ENCODE measurements at regions not wholly inside any gene's neighbourhood (a gene's known extent, or its start where the extent isn't known, plus 50 kb on each side); places are given as distances from the start of the nearest gene placed in this dataset.
"Not testable (repeated sequence)": the region's sequence is repeated elsewhere in the genome, so short reads cannot be mapped to it uniquely, and the experiment has no call there.

DNA sequence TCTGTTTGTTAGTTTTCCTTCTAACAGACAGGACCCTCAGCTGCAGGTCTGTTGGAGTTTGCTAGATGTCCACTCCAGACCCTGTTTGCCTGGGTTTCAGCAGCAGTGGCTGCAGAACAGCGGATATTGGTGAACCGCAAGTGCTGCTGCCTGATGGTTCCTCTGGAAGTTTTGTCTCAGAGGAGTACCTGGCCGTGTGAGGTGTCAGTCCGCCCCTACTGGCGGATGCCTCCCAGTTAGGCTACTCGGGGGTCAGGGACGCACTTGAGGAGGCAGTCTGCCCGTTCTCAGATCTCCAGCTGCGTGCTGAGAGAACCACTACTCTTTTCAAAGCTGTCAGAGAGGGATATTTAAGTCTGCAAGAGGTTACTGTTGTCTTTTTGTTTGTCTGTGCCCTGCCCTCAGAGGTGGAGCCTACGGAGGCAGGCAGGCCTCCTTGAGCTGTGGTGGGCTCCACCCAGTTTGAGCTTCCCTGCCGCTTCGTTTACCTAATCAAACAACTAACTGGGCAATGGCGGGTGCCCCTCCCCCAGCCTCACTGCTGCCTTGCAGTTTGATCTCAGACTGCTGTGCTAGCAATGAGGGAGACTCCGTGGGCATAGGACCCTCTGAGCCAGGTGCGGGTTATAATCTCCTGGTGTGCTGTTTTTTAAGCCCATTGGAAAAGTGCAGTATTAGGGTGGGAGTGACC lies 634.3 kb upstream of the CHD1 start:
- not testable (repeated sequence) for DNase-seq

DNA sequence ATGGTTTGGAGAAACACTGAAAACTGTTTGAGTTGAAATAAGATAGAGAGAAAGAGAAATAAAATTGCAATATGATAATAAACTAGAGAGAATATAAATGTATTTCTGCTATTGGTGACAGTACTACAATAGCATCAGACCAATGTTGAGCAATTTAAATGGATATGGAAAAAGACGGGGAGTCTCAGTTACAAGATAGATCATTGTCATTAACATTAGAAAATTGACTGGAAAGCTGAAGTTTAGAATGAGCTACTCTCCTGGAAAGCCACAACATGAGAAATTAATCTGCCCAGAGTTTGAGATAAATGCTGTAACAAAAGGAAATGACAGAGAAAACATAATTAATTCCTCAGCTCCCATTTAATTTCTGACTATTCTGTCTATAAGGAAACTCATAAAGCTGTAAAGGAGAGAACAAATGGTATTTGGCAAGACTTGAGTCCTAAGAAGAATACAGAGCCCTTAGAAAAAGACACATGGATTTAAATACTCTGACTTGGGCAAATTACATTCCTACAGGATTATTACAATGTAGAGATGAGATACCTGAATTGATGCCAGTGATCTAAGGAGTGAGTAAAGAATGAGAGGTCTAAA lies 624.5 kb upstream of the CHD1 start:
- DNase-seq, result no peak

DNA sequence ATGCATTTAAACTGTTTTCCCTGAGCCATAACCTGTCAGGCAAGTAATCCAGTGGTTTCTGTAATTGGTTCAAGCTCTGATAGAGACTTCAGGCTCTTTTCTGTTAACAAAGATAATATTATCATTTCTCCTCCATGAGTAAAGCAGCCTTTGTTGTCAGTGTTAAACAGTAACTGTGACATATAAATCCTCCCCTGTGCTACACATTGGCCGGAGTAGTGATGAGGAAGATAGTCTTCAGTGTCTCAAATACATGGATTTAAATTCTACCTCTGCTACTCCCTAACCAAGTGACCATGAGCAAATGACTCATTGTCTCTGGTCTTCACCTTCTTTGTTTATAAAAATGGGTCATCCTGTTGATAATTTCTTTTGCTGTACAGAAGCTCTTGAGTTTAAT lies 615.5 kb upstream of the CHD1 start:
- DNase-seq, result no peak

DNA sequence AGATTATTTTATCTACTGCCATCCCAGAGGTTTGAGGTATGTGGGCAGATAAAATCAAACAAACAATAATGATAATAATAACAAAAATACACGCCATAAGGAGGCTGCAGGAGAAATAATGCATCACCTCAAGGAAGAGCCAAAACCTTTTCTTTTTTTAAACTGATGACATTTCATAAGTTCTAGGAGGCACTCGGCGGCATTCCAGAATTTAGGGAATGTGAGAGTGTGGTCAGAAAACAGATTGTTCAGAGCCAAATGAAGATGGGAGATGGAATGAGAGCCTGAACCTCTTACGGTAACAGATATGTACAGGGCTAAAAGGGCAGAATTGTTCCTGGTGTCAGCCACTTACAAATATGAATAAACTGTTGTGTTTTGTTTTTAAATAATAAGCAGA lies 615.0 kb upstream of the CHD1 start:
- DNase-seq, result no peak

DNA sequence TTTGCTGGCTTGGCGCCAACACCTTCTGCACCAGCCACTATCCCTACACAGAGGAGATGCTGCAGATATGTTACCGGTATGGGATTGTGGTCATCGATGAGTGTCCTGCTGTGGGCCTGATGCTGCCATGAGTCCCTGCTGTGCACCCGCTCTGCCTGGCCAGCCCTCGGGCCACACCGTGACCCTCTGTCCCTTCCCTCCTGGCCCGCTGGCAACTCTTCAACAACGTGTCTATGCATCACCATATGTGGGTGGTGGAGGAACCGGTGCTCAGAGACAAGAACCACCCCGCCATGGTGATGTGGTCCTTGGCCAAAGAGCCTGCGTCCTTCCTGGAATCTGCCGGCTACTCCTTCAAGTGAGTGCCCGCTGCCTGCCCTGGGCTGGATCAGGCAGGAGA lies 605.4 kb upstream of the CHD1 start:
- not testable (repeated sequence) for DNase-seq

DNA sequence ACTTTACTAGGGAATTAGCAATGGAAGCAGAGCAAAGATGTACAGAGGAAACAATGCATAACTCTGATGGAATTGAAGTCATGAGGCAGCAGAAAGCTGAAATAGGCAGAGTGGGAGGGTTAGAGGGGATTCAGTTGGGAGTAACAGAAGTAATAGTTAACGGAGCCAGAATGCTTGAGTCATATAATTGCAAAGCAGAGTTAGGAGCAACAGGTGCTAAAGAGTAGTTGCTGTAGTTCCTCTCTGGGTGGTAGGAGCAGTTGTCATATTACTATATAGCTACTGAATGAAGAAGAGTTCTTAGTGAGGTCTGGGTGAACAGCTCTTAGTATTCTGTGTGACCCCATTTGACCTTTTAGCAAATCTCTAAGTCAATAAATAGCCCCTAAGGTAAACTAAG lies 592.9 kb upstream of the CHD1 start:
- not testable (repeated sequence) for DNase-seq

DNA sequence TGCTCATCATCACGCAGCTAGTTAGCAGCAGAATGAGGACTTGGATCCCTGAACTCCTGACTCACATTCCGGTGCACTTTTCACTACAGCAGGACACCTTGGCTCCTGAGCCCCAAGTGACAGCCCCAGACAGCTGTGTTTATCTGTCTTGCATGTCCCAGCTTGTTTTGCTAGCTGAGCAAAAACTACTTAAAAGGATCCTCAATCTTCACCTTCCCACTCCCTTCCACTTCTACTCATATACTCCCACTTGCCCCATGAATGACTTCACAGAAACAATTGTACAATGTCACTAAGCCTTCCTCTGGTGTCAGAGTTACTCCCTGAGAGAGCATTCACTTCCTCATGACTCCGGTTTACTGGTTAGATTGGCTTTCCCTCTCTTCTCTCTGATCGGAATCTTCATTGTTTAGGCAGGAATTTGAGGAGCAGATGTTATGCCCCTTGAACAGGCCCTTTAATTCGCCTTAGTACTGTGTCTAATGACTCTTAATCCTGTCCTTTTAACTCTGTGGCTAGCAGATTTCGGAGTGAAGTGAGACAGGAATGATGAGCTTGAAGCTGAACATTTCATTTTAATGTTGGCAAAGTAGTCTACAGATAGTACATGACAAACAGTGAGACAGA lies 587.2 kb upstream of the CHD1 start:
- not testable (repeated sequence) for DNase-seq

DNA sequence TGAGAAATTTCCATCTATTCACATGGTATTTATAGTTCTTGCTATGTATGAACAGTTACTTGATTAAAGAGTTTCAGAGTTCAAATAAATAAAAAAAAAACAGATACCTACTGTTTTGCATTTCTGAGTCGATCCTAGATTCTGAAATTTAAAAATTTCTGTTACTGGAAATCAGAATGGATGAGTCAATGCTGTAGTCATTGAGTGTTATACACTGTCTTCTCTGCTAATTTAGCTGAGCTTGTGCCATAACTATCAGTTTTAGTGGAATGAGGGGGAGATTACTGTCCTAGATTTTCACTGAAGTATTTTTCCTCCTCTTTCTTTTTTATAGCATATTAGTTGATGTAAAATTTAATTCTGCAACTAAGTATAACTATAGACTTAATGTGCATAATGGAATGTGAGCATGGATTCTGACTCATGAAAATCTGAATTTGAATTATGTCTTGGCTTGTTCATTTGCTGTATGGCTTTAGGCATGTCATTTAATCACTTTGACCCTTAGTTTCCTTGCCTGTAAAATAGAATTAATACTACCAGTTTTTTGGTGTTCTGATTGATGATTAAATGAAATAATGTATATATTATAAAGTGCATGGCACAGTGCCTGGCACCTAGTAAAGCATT lies 581.5 kb upstream of the CHD1 start:
- not testable (repeated sequence) for DNase-seq

DNA sequence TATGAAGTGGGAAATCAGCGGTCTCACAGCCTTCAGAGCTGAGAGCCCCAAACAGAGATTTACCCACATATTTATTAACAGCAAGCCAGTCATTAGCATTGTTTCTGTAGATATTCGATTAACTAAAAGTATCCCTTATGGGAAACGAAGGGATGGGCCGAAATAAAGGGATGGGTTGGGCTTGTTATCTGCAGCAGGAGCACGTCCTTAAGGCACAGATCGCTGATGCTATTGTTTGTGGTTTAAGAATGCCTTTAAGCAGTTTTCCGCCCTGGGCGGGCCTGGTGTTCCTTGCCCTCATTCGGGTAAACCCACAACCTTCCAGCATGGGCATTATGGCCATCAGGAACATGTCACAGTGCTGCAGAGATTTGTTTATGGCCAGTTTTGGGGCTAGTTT lies 580.3 kb upstream of the CHD1 start:
- DNase-seq, result not testable (repeated sequence)

DNA sequence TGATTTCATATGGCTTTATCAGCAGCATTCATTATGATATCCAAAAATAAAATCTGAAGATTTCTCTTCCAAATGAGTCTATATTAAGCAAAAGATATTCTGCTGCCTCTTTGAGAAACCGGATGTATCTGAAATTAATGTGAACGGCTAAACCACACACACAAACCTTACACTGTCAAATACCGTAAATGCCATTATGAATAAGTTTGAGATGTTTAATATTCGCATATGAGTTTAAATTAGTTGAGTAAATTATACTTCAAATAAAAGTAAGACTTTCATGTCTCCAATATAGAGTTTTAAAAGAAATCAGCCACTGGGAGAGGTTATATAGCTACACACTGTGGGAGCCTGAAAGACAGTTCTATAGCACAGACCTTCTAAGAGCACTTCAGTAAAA lies 566.6 kb upstream of the CHD1 start:
- DNase-seq, result not testable (repeated sequence)

DNA sequence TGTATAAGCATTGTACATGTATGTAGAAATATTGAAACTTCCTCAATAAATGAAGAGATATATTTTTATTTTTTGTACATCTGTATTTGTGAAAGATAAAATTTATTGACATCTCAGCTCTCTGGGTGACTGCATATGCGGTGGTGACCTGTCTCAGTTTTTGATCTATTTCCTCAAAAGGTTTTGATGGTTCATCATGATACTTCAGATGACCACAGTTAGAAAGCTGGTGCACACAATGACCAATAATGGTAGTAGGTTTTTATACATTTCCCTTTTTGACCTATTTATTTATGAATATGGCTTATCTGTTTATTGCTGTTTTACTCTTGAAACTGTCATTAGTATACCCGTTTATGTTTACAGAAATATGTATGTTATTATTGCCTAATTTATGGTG lies 549.6 kb upstream of the CHD1 start:
- DNase-seq, result not testable (repeated sequence)

DNA sequence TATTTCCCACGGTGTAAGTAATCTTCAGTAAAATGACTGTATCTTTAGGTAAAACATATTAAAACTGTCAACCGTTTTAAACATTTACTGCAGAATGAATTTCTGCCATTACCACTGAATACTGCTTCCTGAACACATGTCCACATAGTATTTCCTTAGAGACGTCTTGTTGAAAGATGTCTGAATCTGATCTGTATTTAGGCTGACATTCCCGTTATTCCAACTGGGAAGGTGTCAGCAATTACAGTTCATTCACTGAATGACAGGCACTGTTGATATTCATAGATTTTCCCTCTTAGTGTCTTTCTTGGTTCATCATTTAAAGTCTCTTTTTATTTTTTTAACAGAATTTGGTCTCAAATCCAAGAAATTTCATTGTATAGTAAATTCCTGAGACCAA lies 544.5 kb upstream of the CHD1 start:
- DNase-seq, result not testable (repeated sequence)

DNA sequence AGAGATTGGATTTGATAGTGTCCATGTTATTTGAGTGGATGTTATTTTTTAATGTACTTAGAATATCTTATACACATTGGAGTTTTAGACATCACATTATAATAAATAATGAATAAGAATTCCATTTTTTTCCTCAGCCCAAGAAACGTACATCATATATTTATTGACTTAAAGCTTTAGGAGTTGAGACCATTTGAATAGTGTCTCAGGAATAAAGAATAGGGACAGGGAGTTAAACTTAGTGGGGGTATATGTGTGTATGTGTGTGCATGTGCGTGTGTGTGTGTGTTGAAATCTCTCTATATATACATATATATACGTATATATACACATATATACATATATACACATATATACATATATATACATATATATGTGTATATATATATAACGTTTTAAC lies 542.9 kb upstream of the CHD1 start:
- not testable (repeated sequence) for DNase-seq

DNA sequence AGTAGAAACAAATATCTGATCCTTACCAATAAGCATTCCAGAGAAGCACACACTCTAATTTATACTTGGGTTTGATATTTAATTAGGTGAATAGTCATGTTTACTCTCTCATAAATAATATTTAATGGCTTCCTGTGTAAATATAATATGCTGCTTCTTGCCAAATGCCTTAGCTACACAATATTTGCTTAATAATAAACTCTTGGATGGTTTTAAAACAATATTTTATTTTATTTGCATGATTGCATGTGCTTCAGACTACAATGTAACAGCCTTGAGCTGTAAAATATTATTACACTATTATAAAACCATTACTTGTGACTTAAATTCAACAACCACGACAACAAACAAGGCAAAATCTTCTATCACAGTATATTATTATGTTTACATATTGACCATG lies 542.4 kb upstream of the CHD1 start:
- not testable (repeated sequence) for DNase-seq

DNA sequence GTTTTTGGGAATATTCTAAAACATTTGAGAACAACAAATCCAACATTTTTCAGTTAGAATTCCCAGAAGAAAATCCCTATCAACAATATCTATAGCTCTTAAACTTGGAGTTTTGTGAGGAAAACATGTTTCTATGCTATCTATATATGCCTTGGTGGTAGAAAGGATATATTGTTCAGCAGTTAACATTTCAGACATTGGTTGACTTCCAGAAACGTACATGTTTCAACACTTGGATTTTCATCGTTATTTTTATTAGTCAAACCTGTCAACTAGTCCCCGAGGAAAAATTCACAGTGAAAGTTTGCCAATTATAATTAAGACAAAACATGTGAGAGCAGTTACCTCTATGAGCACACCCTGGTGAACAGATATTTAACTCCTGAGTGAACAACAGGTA lies 541.8 kb upstream of the CHD1 start:
- not testable (repeated sequence) for DNase-seq

DNA sequence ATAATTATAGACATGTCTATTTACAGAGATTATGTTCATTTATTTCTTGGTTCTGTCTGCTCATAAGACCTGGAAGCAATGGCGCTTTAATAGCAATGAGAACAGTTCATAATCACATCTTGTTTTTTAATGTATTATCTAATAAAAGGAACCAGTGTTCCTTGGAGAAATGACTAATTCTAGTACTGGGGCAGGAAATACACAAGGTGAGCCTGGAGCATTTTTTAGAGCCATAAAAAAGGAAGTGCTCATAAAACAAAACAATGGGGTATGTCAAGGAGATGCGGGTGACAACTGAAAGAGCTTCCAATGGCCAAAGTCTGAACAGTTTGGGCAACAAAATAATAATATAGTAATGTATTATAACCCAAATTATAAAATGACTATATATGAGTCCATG lies 531.9 kb upstream of the CHD1 start:
- DNase-seq, result no peak

DNA sequence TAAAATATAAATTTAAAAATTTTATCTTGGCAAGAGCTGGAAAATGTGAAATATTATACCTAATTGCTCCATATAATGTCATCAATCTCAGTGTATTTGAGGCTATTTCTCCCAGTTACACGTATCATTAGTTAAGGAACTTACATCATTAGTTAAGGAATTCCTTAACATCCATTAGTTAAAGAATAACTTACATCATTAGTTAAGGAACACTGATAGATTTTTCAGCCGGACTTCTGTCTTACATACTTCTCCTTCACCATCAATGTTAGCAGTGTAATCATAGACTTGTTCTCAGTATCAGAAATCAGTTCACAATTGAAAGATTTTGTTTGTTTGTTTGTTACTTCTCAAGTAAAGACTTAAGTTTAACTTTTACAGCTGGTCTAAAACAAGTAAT lies 524.4 kb upstream of the CHD1 start:
- no peak for DNase-seq

DNA sequence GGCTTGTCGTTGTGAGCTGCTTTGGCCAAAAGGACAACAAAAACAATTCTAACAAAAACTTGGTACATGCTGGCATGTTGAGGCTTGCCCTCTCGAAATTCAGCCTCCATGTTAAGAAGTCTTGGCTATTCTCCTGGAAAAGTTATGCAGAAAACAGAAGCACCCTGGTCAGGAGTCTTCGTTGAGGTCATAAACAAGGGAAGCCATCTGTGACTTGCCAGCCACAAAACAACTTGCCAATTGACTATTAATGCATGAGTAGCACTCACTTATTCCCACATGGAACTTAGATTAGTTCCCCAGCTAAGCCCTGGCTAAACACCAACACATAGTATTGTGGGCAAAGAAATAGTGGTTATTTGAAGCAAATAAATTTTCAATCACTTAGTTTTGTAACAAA lies 521.0 kb upstream of the CHD1 start:
- peak; percentile 89 for DNase-seq

DNA sequence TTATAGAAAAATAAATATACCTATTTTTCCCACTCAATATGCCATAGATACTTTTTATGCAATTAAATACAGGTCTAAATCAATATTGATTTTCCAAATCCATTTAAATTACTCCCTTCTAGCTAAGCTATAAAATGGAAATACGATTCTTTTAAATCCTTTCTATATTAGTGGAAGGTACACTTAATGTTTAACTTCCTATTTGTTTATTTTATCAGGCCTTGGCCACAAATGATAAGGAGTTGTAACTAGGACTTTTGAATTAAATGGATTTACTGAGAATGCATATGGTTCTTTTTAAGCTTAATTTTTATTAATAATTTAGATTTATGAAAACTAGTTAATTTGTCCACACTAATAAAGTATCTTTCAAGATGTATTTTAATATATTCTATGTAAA lies 517.0 kb upstream of the CHD1 start:
- DNase-seq, result no peak

DNA sequence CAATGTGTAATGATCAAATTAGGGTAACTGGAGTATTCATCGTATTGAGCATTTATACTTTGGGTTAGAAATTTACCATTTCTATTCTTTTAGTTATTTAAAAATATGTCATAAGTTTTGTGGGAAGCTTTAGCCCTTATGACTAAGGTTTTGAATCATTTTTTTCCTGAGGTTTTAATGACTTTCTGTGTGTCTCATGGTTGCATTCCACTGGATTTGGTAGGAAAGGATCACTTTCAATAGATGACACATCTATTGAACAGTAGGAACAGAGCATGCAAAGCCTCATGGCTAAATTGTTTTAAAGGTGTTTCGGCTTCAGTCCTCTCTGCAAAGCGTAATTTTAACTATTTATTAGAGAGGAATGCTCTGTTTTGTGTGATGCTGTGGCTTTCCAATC lies 512.4 kb upstream of the CHD1 start:
- DNase-seq, result no peak

DNA sequence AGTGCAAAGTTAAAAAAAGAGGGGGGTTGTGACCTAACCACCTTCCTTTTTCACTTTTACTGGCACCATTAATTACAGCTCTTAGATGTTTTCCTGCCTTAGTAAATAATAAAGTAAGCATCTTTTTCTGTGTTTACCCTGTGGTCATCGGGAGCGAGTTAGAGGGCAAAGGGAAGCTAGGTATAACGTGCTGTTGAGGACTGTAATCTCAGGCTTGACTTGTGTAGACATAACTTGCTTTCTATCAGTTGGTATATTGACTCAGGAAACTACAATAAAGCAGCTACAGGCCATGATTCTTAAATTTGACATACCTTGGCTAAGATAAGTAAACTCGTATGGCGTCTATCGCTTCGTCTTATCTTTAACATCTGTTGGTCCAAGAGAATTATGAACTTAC lies 509.8 kb upstream of the CHD1 start:
- DNase-seq, result no peak

DNA sequence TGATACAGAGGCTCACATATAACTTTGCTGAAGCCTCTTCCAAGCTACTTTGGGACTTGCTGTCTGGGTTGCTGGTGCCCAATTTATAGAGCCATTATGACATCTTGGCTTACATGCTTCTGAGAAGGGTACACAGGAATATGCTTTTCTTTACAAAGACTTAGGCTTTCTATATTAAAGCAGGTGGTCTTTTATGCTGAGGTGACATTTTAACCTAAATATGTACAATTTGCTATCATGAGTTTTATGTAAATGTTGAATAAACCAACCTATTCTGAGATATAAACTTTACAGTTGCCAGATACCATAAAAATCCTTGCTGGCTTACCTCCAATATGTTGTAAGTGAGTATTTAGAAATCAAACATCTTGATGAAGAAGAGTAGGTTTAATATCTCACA lies 509.2 kb upstream of the CHD1 start:
- no peak for DNase-seq

DNA sequence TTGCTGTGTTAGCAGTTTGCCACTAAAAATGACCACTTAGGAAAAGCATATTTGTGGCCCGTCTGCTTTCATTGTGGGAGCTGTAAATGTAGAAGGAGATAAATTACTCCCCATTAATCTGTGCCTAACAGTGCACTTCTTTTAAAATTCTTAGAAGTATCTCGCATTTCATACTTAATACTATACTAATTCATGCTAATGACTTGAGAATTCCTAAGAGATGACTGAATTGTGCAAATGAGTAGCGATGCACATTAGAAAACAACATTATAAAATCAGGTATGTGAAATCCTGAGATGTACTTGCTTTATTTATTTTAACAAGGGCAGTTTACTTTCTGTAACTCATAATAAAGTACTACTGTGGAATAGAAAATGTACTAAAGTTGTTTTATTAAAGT lies 494.6 kb upstream of the CHD1 start:
- not testable (repeated sequence) for DNase-seq

DNA sequence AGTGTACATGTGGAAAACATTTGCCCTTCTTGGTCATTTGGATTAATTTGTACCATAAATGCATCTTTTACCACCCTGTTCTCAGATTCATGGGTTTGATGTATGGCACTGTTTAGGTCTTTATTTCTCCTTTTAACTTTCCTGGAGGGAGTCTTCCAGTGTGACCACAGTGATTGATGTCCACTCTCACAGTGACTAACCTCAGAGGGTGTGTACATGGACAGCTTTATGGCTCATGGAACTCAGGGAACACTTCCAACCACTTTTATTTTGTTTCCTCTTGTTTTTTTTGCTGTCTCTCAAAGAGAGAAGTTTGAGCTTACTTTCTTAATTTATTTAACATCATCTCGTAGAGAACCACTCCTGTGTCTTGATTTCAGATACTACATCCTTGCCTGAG lies 489.8 kb upstream of the CHD1 start:
- DNase-seq, result not testable (repeated sequence)
